ENCODE measurements at regions not wholly inside any gene's neighbourhood (a gene's known extent, or its start where the extent isn't known, plus 50 kb on each side); places are given as distances from the start of the nearest gene placed in this dataset.
A peak's percentile ranks its signal among the peaks of the same experiment; 100 is the strongest.

DNA sequence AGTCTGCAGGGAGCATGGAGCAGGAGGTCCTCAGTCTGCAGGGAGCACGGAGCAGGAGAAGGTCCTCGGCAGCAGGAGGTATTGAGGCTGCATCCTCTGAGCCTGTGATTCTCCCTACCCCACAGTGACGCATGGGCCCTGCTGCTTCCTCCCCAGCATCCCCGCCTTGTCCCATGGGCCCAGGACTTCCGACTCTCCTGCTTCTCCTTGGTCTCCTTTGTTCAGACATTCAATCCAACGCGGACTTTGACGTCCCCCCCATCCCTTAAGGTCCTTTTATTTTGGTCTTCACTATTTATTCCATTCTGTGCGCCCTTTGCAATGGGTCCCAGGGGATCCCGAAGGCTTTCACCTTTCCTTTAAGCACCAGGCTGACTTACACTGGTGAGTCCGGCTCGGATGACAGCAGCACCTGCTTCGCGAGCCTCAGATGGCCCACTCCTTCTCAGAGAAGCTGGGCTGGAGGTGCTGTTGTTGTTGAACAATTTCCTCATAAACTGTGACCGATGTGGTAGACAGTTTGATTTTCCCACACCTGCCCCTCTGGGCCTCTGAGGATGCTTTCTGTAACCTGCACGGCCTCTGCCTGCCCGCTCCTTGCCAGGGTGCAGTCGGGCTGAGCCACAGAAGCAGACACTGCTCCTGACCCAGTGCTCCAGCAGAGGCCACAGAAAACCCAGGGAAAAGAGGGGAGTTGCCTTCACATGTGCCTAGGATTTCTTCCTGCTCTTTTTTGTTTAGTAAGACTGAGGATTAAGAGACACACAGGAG, 407.2 kb upstream of the SHH start:
- DNase-seq, result no peak

DNA sequence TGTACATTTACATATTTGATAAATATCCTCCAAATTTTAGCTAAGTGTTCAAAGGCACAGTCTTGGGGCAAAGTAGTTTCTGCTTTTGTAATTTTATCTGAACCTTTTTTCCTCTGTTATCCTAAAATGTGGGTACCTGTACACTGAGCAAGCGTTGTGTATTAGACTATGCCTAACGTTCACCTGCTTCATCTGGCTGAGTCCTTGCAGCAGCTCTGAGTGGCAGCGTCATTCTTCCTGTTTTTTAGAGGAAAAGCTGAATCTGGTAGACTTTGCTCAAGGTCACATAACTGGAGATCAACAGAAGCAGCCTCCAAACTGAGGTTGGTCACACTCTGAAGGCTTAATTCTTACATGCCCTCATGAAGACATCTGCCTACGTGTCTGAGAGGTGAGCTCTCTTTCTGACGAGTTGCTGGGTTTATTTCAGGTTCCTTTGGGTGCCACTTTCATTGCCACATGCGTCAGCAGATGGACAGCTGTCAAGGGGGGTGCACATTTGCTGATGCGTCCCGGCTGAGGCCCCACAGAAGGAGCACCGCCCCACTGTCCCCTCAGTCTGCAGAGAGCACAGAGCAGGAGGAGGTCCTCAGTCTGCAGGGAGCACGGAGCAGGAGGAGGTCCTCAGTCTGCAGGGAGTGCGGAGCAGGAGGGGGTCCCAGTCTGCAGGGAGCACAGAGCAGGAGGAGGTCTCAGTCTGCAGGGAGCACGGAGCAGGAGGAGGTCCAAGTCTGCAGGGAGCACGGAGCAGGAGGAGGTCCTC, 406.5 kb upstream of the SHH start:
- DNase-seq, result no peak

- DNase-seq, result no peak
Measured at GRCh38 chr7:156217803-156218202, 405.5 kb upstream of the SHH start.

- no peak for DNase-seq
Measured at GRCh38 chr7:156209087-156209486, 396.8 kb upstream of the SHH start.

DNA sequence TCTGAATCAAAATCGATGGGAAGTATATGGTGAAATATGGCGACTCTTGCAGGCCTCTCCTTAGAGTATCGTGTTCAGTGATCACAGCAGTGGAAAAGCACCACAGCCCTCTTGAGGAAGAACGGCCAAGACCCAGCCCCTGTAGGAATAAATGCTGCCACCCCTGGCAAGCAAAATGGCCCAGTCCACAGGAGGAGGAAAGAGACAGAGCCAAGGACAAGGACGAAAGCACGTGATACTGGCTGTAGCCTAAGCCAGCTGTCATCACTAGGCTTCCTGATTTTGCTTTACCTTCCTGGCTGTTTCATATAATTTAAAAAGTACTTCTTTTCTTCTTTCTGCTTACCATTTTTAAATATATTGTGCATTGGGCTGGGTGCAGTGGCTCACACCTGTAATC, 395.0 kb upstream of the SHH start:
- no peak for DNase-seq

DNA sequence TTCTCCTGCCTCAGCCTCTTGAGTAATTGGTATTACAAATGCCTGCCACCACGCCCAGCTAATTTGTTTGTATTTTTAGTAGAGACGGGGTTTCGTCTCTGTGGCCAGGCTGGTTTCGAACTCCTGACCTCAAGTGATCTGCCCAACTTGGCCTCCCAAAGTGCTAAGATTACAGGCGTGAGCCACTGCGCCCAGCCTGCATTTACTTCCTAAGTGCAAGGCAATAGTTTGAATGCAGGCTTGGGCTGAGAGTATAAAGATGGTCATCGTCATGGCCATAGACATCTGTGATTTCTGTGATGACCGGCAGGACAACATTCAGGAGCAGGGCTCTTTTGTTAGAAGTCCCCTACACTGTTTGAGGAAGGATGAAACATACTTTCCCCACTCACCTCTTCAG, 393.9 kb upstream of the SHH start:
- no peak for DNase-seq

DNA sequence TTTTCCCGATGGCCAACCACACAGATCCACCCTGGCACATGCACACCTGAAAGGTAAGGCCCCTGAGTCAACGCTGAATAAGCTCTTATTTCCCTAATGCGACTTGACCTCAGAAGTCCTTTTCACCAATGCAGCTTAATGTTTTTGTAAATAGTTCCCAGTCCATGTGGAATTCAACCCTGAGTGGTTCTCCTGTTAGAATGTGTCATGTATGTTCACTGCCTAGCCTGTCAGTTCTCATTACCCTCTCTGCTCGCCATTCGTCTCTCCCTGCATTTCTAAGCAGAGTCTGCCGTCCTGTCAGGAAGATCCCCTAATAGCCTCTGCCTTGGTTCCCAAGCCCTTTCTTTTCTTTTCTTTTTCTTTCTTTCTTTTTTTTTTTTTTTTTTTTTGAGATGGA, 392.6 kb upstream of the SHH start:
- DNase-seq, result no peak

DNA sequence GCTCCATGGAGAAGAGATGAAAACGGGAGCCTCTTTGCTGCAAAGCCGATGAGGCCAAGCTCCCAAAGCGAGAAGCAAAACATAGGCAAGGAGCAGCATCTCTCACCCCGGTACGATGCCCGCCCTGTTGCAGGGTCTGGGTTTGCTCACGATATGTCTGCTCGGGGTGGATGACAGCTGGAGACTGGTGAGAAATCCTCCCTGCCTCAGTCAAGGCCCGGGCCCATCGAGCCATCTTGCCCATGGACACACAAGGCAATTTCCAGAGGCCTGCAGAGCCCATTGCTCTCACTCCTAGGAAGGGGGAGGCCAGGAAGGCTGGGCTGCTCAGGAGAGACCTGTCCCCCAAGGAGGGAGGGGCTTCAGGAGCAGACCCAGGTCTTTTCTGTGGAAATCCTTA, 391.7 kb upstream of the SHH start:
- no peak for DNase-seq

- no peak for DNase-seq
Measured at GRCh38 chr7:156198277-156198676, 386.0 kb upstream of the SHH start.

DNA sequence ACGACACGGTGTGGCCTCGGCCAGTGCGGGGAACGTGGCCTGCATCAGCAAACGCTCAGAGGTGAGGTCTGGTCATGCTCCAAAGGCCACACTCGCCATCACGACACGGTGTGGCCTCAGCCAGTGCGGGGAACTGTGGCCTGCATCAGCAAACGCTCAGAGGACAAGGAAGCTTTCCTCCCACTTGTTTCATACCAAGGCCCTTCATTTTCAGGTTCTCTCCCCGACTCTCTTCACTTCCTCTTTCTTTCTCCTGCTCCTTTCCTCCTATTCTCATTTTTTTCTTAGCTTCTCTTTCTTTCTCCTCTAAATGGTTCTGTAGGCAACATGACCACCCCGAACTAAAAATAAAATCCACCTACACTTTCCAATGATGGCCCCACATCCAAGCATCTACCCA, 384.4 kb upstream of the SHH start:
- no peak for DNase-seq

DNA sequence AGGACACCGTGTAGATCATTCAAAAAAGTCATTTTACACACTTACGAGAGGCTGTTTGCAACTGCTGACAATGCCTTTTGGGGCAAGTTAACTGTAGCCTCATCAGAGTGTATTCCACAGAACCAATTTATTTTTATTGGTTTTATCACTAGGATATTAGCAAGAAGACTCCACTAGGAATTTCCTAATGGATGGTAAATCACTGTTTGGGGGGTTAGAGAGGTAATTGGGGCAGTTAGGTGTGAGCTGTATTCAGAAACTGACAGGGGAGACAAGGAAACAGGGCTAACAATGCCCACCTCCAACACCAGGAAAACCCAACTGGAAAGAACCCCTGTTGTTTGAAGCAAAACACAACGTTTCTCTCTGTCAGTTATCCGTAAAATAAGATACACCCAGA, 383.0 kb upstream of the SHH start:
- DNase-seq, result no peak

DNA sequence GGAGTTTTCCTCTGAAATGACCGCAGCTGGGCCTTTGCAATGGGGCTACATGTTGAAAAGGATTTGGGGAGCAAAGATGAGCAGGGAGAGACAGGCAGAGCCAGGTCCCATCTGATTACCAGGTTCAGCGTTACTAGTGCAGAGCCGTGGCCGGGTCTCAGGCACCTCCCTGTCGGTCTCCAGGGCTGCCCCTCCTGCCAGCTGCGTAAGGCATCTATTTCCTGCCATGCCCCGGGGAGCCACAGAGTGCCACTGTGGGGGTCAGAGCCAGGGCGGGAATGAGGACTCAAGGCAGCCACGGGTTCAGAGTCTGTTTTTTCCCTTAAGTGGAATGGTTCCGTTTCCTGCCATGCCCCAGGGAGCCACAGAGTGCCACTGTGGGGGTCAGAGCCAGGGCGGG, 382.6 kb upstream of the SHH start:
- peak; percentile 14 for DNase-seq

DNA sequence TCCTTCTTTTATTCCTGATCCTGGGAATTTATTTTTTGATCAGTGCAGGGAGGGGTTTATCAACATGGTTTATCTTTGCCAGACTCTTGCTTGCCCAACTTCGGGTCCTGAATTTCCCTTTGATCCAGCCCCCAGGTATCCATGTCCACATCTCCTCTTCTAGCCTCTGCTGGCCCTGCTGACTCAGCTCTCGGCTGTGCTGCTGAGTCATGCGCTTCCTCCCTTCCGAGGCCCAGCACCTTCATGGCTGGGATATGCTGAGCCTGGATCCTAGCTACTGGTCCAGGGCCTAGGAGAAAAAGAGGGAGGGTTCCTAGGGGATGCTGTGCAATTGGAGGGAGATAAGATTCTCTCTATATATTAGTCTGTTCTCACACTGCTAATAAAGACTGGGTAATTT, 380.7 kb upstream of the SHH start:
- DNase-seq, result no peak

- no peak for DNase-seq
Measured at GRCh38 chr7:156191090-156191489, 378.8 kb upstream of the SHH start.

DNA sequence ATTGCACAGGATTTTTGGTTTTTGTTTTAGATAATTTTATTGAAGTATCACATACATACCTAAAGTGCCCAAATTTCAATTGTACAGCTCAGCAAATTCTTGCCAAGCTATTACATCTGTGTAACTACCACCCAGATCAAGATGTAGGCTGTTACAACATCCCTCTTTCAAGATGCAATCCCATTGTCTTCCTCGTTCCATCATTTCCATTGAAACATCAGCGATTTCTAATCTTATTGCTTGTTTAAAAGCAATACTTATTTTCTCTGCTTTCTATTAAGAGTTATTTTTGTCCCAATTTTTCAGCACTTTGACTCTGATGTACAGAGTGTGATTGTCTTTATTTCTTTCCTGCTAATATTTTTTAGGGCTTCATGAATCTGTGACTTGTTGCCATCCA, 372.8 kb upstream of the SHH start:
- no peak for DNase-seq

DNA sequence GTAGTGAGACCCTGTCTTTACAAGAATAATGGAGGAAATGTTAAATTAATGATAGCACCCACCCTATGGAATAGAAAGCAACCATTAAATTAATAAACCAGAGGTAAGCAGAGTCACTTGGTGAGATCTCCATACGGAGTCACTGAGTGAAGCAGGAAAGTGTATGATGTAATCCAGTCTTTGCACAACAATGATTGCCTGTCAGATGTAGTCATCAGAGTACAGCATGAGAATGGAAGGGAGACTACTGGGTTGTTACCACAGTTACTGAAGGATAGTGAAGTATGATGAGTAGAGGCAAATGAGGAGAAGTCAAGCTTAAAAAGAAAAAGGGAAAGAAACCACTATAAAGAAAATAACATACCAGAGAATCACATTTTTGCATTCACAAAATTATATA, 371.9 kb upstream of the SHH start:
- DNase-seq, result no peak

DNA sequence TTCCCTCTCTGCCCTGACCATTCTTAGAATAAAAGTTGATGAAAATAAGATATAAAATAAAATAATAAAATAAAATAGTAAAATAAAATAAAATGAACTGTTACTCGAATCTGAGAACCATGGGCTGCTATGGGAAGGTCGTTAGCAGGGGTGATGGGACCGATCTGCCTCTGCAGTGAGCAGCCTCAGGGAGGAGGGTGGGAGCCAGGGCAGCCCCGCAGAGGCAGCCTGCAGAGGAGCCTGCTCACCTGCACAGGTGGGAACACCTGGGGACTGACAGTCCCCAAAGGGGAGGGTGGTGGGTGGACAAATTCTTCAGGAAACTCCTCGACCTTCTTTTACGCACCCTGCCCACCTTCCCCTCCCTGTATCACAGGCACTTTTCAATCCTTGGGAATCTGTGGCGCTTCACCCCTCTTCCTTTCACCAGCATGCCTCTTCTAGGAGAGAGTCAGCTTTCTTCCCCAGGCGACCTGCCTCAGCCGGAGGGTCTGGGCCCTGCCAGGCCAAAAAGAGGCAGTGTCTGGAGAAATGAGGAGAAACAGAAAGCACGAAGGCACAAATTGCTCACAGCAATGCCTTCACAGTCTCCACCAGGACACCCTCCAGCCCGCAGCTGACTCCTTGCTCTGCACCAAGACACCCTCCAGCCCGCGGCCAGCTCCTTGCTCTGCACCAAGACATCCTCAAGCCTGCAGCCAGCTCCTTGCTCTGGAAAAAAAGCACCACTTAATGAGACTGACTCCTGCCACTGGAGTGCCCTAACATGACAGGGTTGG, 368.4 kb upstream of the SHH start:
- no peak for DNase-seq

DNA sequence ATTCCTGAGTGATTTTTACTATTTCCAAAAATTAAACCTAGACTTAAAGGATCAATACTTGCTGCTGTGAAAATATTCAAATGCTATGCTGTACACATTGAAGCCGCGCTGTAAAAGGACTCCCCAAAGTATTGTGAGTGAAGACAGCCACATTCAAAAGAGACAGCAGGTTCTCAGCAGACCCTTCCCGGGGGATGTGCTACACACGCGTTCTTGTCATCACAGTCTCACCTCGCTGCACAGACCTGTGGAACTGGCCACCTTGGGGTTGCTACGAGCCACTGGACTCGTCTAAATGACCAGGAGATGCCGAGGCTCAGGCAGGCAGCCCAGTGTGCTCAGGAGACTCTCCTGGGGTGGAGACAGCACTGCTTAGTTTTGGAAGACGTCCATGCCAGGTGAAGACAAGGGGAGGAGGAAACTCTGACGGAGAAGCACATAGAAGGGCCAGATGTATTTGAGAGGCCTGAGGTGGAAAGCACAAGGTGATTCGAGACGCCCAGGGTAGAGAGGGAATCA, 367.7 kb upstream of the SHH start:
- no peak for DNase-seq

DNA sequence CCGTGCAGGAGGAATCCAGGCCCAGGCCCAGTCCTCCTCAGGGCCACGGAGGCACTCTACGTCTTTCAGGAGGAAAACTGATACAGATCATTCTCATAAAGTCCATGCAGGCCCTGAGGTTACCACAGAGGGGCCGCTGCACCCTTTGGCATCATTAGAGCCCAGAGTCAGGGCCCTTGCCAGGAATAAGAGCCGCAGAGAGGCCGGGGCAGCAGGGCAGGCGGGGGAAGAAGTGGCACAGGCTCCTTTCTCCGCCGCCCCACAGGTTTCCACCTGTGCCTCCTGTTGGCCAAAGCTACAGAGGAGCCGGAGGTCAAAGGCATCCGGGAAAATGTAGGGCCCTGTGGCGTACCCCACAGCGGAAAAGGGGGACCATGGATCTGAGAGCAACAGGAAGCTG, 366.6 kb upstream of the SHH start:
- no peak for DNase-seq

- no peak for DNase-seq
Measured at GRCh38 chr7:156178214-156178613, 366.0 kb upstream of the SHH start.

- DNase-seq, result peak; percentile 64
Measured at GRCh38 chr7:156177422-156178055, 365.3 kb upstream of the SHH start.

- no peak for DNase-seq
Measured at GRCh38 chr7:156176039-156176438, 363.8 kb upstream of the SHH start.

DNA sequence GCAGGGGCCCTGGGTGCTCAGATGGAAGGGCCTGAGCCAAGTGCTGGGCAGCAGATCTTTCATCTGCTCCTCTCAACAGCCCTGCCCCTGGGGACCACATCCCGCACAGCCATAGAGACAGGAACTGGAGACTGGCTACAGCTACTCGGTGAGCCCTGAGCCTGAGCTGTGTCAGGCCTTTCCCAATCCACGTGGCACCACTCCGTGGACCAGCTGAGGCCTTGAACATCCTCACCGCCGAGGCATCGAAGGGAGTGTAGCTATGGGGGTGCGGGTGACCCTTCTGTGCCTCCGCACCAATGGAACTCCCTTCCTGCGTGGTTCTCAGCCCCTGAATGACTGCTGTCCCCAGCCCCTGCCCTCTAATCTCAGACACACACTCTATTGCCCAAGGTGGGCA, 362.7 kb upstream of the SHH start:
- no peak for DNase-seq

Data from NCI-H1417 treated with DMSO at 0.1 percent for 48 hours (cell line).